Caki2 (cell line): ENCODE measurements at regions not wholly inside any gene's neighbourhood (a gene's known extent, or its start where the extent isn't known, plus 50 kb on each side); places are given as distances from the start of the nearest gene placed in this dataset.
"Not testable (repeated sequence)": the region's sequence is repeated elsewhere in the genome, so short reads cannot be mapped to it uniquely, and the experiment has no call there.

Source experiments
- DNase-seq: peaks from one replicate; pipeline ENCODE4 v3.0.0-alpha.2; 2015; ENCODE audit warnings: low read depth
- in situ Hi-C: cut with HindIII; loops from 2 replicates; pipeline ENCODE4 v1.10.0; 2016; ENCODE audit warnings: low sequenced_read_pairs, low pct_unique_long_range_greater_than_20kb, mixed read lengths

GRCh38 chr21:28196981-28197380 is 795.7 kb downstream of the LTN1 start:
- in situ Hi-C loops, result no loop called here
- DNase-seq, result no peak

GRCh38 chr21:28193189-28193588 is 799.5 kb downstream of the LTN1 start:
- in situ Hi-C loops, result no loop called here

GRCh38 chr21:28186604-28187003 is 806.1 kb downstream of the LTN1 start:
- no peak for DNase-seq
- in situ Hi-C loops, result no loop called here

More at GRCh38 chr21:28193189-28193588, 799.5 kb downstream of the LTN1 start:
- no peak for DNase-seq

GRCh38 chr21:28181730-28182129 is 810.9 kb downstream of the LTN1 start:
- no peak for DNase-seq
- in situ Hi-C loops, result no loop called here

- DNase-seq, result no peak
- in situ Hi-C loops, result no loop called here
Observed at GRCh38 chr21:28179136-28179535, 813.5 kb downstream of the LTN1 start.

- no peak for DNase-seq
- in situ Hi-C loops, result no loop called here
Observed at GRCh38 chr21:28177124-28177523, 815.6 kb downstream of the LTN1 start.

- no peak for DNase-seq
- in situ Hi-C loops, result no loop called here
Observed at GRCh38 chr21:28174701-28175100, 818.0 kb downstream of the LTN1 start.

GRCh38 chr21:28174006-28174405 is 818.7 kb downstream of the LTN1 start:
- in situ Hi-C loops, result no loop called here
- DNase-seq, result no peak

- no peak for DNase-seq
- in situ Hi-C loops, result no loop called here
Observed at GRCh38 chr21:28172376-28172775, 820.3 kb downstream of the LTN1 start.

GRCh38 chr21:28167366-28167765 is 825.3 kb downstream of the LTN1 start:
- DNase-seq, result no peak
- in situ Hi-C loops, result no loop called here

GRCh38 chr21:28164519-28164918 is 828.2 kb downstream of the LTN1 start:
- in situ Hi-C loops, DNase-seq: not testable (repeated sequence)

GRCh38 chr21:28162052-28162451 is 830.6 kb downstream of the LTN1 start:
- in situ Hi-C loops, DNase-seq: not testable (repeated sequence)

GRCh38 chr21:28160378-28160777 is 832.3 kb downstream of the LTN1 start:
- DNase-seq, result no peak
- in situ Hi-C loops, result no loop called here

- no peak for DNase-seq
- in situ Hi-C loops, result no loop called here
Observed at GRCh38 chr21:28159396-28159795, 833.3 kb downstream of the LTN1 start.

- no peak for DNase-seq
- in situ Hi-C loops, result no loop called here
Observed at GRCh38 chr21:28156590-28156989, 836.1 kb downstream of the LTN1 start.

- no peak for DNase-seq
- in situ Hi-C loops, result no loop called here
Observed at GRCh38 chr21:28154121-28154520, 838.6 kb downstream of the LTN1 start.

- DNase-seq, result no peak
- in situ Hi-C loops, result no loop called here
Observed at GRCh38 chr21:28152732-28153131, 839.9 kb downstream of the LTN1 start.

GRCh38 chr21:28151758-28152157 is 840.9 kb downstream of the LTN1 start:
- no peak for DNase-seq
- in situ Hi-C loops, result no loop called here

- DNase-seq, result no peak
Observed at GRCh38 chr21:28150778-28151177, 841.9 kb downstream of the LTN1 start.

GRCh38 chr21:28148400-28149064 is 844.1 kb downstream of the LTN1 start:
- in situ Hi-C loops, result no loop called here
- no peak for DNase-seq

More at GRCh38 chr21:28150778-28151177, 841.9 kb downstream of the LTN1 start:
- in situ Hi-C loops, result no loop called here
